AG08395 (cell line): ENCODE measurements at regions not wholly inside any gene's neighbourhood (a gene's known extent, or its start where the extent isn't known, plus 50 kb on each side); places are given as distances from the start of the nearest gene placed in this dataset.

ENCODE experiments used
- DNase-seq: peaks from one replicate; pipeline ENCODE4 v3.0.0; 2012; ENCODE audit warnings: mixed read lengths, low spot score

GRCh38 chr18:78650926-78651325 lies 328.7 kb upstream of the SALL3 start:
- no peak for DNase-seq

DNA sequence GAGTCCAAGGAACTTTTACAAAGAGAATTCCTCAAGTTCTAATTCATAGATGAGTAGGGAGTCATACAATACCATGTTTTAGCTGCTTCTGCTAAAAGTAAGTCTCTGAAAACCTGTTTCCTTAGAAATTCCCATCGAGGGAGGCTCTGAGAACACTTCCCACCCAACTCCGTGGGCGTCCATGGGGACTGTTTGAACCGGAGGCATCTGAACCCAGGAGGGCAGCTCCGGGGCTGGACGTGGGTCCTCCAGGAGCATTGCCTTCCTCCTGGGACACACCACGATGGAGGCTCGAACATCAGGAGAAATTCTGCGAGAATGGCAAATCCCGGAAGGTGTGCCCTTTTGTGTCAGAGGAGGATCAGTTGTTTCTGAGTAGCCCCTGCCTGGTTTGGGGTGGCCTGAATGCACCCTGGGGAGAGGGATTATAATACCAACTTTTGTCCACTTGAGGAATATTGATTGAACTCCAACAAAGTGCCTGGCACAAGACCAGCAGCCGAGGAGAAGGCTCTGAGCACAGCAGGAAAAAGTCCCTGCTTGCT lies 327.5 kb upstream of the SALL3 start:
- no peak for DNase-seq

- DNase-seq, result no peak
These were observed 323.7 kb upstream of the SALL3 start for GRCh38 chr18:78655921-78656320.

- no peak for DNase-seq
These were observed 323.2 kb upstream of the SALL3 start for GRCh38 chr18:78656346-78656925.

- DNase-seq, result no peak
These were observed 321.1 kb upstream of the SALL3 start for GRCh38 chr18:78658531-78658930.

GRCh38 chr18:78659057-78659456 lies 320.6 kb upstream of the SALL3 start:
- no peak for DNase-seq

DNA sequence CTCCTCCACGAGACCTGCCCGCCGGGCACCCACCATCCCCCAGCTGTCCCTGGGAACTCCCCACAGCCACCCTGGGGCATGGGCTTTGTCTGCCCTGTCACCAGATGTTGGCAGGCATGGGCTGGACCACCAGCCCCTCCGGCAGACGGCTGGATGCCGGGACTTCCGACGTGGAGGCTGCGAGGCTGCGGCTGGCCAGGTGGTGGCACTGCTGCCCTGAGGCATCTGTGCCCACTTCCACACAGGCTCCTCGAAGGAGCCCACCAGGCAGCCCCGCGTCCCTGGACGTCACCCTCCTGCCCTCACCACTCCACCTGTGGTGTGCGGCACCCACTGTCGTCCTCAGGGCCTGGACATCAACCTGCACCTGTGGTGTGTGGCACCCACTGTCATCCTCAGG lies 319.9 kb upstream of the SALL3 start:
- no peak for DNase-seq

- no peak for DNase-seq
These were observed 319.3 kb upstream of the SALL3 start for GRCh38 chr18:78660311-78660710.

DNA sequence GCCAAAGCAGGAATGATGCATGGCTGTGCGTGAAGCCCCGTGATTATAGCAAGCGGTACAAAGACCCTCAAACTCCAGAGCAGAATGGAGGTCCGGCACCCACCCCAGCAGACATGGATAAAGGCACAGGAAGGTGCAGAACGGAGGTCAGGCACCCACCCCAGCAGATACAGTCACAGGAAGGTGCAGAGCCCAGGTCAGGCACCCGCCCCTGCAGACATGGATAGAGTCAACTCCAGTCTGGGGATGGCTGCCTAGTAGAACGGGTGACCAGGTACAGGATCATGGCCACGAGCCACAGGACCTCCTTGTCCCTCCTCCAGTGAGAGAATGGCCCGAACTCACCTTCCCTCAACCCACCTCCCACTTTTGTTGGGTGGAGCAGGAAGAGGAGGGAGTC lies 318.3 kb upstream of the SALL3 start:
- no peak for DNase-seq

DNA sequence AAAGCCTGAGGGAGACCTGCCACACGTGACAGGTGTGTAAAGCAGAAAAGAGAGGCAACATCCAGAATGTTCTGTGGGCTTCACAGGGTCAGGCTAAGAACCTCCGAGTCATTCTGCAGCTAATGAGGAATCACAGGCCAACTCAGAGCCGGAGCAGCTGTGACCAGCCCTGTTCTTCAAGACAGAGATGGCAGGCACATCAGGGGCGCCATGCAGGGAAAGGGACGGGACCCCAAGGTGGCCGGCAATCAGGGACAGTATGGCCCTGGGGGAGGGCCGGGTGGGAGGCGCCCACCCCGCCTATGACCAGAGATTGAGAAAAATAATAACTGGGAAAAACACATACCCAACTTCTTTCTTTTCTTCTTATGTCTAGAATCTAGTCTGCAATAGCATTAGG lies 316.7 kb upstream of the SALL3 start:
- DNase-seq, result no peak

GRCh38 chr18:78664048-78664447 lies 315.6 kb upstream of the SALL3 start:
- no peak for DNase-seq

DNA sequence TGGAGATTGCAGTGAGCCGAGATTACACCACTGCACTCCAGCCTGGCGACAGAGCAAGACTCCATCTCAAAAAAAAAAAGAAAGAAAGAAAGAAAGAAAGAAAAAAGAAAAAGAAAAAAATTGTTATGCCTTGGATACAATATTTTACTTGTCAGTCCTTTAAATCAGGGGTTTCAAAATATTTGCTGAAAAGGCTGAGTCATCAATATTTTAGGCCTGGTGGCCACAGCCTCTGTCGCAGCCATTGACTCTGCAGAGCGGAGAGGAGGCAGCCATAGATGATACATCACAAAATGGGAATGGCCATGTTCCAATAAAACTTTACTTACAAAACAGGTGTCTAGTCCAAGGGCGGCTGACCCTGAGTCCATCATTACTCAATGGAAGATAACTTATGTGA lies 314.8 kb upstream of the SALL3 start:
- DNase-seq, result no peak

- no peak for DNase-seq
These were observed 314.0 kb upstream of the SALL3 start for GRCh38 chr18:78665644-78666043.

DNA sequence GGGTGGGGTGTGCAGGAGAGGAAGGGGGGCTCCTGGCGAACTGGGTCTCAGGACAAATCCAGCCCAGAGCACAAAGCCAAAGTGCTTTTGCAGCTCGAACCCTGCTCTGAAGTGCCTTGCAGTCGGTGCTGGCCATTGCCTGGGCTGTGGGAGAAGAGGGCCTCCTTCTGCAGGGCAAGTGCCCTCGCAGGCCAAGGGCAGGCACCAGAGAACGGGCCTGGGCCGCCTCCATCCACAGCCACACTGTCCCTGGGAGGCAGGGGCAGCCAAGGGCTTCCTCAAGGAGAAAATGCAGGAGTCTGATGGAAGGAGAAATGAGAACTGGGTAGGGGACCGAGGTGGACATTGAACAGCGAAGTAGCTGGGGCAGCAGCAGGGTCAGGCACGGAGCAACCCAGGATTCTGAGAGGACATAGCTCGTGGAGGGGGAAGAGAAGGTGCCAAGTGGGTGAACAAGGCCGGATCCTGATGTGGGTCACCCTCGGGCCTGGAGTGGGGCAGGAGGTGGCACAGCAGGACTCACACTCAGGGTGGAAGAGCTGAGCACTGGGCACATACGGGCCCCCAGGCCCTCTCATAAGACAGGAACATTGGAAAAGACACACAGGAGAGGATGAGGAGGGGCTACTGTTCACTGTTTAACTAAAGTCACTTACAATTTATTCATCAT lies 312.8 kb upstream of the SALL3 start:
- no peak for DNase-seq

DNA sequence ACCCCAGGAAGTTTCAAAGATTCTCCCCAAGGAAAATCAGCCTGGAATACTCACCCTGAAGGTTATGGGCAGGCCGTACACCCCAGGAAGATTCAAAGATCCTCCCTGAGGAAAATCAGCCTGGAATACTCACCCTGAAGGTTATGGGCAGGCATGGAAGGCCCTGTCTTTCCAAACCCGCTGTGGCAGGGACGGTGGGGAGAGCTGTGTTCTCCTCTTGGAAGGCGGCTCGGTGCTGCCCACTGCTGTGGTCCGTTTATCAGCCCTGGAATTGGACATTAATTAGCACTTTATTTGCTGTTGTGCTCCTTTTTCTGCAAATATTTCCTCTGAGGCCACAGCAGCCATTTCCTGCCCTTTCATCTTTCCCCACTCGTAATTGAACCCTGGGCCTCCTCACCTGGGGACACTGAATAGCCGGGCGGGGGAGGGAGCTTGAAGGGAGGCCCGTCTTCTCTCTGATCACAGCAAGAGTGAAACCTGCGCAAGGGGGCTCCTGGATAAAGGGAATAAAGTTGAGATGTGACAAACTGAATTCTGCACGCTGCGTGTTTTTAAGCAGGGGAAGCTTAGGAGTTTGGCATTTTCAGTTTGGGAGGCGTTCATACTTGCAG lies 308.7 kb upstream of the SALL3 start:
- no peak for DNase-seq

GRCh38 chr18:78671551-78671950 lies 308.1 kb upstream of the SALL3 start:
- no peak for DNase-seq

DNA sequence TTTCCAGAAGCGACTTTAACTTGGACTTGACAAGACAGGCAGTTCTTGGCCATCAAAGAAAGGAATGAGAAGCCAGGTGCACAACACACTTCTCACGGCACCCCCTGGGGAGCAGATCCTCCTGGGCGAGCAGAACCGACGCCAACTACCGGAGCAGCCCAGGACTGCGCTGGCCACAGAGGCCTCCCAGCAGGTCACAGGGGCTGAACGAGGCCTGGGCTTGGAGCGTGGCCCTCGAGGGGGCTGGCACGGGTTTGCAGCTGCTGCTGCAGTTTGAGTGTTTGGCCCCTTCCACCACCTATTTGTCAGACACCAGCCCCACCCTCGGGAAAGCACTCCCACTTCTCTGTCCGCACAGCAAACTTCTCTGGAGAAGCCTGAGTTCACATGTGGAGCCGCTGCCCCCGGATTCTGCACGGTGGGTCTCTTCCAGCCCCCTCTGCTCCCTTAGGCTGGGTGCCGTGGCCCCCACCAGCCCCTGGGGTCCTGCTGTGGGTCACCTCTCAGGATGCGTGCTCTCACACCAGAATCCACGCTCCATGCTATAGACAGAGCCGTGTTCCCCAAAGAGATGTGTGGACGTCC lies 306.7 kb upstream of the SALL3 start:
- DNase-seq, result no peak

GRCh38 chr18:78673516-78674321 lies 305.9 kb upstream of the SALL3 start:
- DNase-seq, result no peak

DNA sequence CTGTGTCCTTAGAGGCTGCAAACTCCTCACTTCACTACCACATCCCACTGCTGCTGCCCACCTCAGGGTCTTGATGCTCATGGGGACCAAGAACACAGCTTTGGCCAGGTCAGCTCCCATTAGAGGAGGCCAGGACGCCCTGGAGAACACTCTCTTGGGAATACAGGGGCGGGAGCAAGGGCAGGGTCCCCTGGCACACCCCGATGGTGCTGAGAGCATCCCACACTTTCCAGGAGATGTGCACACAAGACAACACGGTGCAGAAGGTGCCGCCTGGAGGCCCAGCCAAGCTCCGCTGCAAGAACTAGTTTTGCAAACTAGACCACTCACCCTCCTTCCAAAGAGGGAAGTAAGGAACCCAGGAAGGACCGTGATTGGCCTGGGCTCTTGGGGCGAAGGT lies 304.4 kb upstream of the SALL3 start:
- no peak for DNase-seq

GRCh38 chr18:78676622-78677482 lies 302.8 kb upstream of the SALL3 start:
- DNase-seq, result no peak
